ENCODE measurements at regions not wholly inside any gene's neighbourhood (a gene's known extent, or its start where the extent isn't known, plus 50 kb on each side); places are given as distances from the start of the nearest gene placed in this dataset.

- no peak for DNase-seq
Observed at GRCh38 chr18:22114526-22115321, 54.7 kb upstream of the GATA6 start.

- no peak for DNase-seq
Observed at GRCh38 chr18:22115573-22115972, 53.8 kb upstream of the GATA6 start.
